Progenitor cell of endocrine pancreas (in vitro differentiated cells): ENCODE measurements at regions not wholly inside any gene's neighbourhood (a gene's known extent, or its start where the extent isn't known, plus 50 kb on each side); places are given as distances from the start of the nearest gene placed in this dataset.

ENCODE experiments used
- DNase-seq: peaks from one replicate; pipeline ENCODE4 v3.0.0; 2021; ENCODE audit warnings: low spot score; ENCODE audit not compliant: unreplicated experiment
- H3K27ac Mint-ChIP-seq: 2 replicates; pipeline ENCODE4 v1.8.0; 2021; ENCODE audit warnings: mild to moderate bottlenecking, moderate library complexity, mixed read lengths
- H3K27me3 Mint-ChIP-seq: 2 replicates; pipeline ENCODE4 v1.8.0; 2021; ENCODE audit warnings: mixed read lengths
- H3K36me3 Mint-ChIP-seq: 2 replicates; pipeline ENCODE4 v1.8.0; 2022; ENCODE audit warnings: mixed read lengths; ENCODE audit not compliant: insufficient read depth
- H3K4me1 Mint-ChIP-seq: 2 replicates; pipeline ENCODE4 v1.8.0; 2021; ENCODE audit warnings: low read depth, mixed read lengths
- H3K4me3 Mint-ChIP-seq: 2 replicates; pipeline ENCODE4 v1.8.0; 2021; ENCODE audit warnings: low read depth, mild to moderate bottlenecking, moderate library complexity, mixed read lengths
- H3K9me3 Mint-ChIP-seq: 2 replicates; pipeline ENCODE4 v1.8.0; 2021; ENCODE audit warnings: low read depth, mixed read lengths
- TF ChIP-seq, protein P1 (sequence below): fragments of 200-600 bp; sonication (generic); IDR thresholded peaks from one replicate; pipeline ENCODE4 v1.5.0; 2021; ENCODE audit warnings: antibody characterized with exemption, mild to moderate bottlenecking; ENCODE audit not compliant: unreplicated experiment

GRCh38 chr1:4563586-4563985, 90.8 kb upstream of the AJAP1 start:
- Mint-ChIP-seq H3K4me1 (no peaks in the 10 kb centered on the region), H3K27ac (no peak overlapping the region), H3K36me3 (no peaks in the 10 kb centered on the region), H3K4me3 (no peak overlapping the region), H3K9me3 (no peaks in the 10 kb centered on the region), H3K27me3 (peaks cover 48% of the 10 kb centered on the region)
- TF ChIP-seq, protein P1, sequence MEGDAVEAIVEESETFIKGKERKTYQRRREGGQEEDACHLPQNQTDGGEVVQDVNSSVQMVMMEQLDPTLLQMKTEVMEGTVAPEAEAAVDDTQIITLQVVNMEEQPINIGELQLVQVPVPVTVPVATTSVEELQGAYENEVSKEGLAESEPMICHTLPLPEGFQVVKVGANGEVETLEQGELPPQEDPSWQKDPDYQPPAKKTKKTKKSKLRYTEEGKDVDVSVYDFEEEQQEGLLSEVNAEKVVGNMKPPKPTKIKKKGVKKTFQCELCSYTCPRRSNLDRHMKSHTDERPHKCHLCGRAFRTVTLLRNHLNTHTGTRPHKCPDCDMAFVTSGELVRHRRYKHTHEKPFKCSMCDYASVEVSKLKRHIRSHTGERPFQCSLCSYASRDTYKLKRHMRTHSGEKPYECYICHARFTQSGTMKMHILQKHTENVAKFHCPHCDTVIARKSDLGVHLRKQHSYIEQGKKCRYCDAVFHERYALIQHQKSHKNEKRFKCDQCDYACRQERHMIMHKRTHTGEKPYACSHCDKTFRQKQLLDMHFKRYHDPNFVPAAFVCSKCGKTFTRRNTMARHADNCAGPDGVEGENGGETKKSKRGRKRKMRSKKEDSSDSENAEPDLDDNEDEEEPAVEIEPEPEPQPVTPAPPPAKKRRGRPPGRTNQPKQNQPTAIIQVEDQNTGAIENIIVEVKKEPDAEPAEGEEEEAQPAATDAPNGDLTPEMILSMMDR = no peak
- DNase-seq = no peak

DNA sequence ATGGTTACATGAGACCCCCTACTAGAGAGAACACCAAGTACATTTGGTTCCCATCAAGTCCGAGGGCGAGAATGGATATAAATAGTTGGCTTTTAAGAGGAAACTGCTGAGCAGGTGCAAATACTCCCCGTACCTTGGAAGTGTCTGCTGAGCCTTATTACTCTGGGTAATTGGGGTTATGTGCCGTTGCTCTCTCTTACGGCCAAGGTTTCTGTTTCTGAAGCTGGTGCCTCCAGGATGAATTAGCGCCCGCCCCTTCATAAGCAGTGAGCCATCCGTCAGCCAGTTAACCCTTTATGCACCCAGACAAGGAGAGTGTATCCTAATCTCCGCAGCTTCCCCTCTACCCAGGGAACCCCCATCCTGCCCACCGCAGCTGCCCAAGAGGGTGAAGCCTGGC, 90.4 kb upstream of the AJAP1 start:
- Mint-ChIP-seq H3K27me3 (peaks cover 43% of the 10 kb centered on the region), H3K4me1 (no peaks in the 10 kb centered on the region), H3K36me3 (no peaks in the 10 kb centered on the region), H3K27ac (no peak overlapping the region), H3K9me3 (no peaks in the 10 kb centered on the region), H3K4me3 (no peak overlapping the region)
- DNase-seq = no peak
- TF ChIP-seq, protein P1 = no peak

DNA sequence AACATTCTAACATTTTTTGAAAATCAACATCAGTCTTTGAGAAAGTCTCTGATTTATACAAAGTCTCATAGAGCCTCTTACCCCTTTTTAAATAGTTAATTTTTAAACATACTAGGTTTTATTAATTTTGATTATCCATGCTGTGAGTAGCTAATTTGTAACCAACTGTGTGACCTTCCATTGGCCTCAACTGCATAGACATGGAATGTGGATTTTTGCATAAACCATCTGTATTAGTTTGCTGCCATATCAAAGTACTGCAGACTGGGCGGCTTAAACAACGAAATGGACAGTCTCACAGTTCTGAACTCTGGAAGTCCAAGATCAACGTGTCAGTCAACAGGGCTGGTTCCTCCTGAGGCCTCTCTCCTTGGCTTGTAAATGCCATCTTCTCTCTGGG, 89.2 kb upstream of the AJAP1 start:
- Mint-ChIP-seq H3K27ac (no peak overlapping the region), H3K27me3 (peaks cover 35% of the 10 kb centered on the region), H3K36me3 (no peaks in the 10 kb centered on the region), H3K4me1 (no peaks in the 10 kb centered on the region), H3K9me3 (no peaks in the 10 kb centered on the region), H3K4me3 (no peak overlapping the region)
- DNase-seq = no peak
- TF ChIP-seq, protein P1 = no peak

- Mint-ChIP-seq H3K4me1 (no peaks in the 10 kb centered on the region), H3K4me3 (no peak overlapping the region), H3K27me3 (peaks cover 29% of the 10 kb centered on the region), H3K36me3 (no peaks in the 10 kb centered on the region), H3K27ac (no peak overlapping the region), H3K9me3 (no peaks in the 10 kb centered on the region)
- DNase-seq = no peak
- TF ChIP-seq, protein P1 = no peak
These were observed 88.5 kb upstream of the AJAP1 start for GRCh38 chr1:4565801-4566449.

- H3K9me3 Mint-ChIP-seq = no peaks in the 10 kb centered on the region
- DNase-seq = no peak
- H3K4me3 Mint-ChIP-seq = no peak overlapping the region
- H3K27ac Mint-ChIP-seq = no peak overlapping the region
- H3K27me3 Mint-ChIP-seq = peaks cover 38% of the 10 kb centered on the region
- TF ChIP-seq, protein P1 = no peak
- no peaks in the 10 kb centered on the region for H3K36me3 Mint-ChIP-seq
- H3K4me1 Mint-ChIP-seq = no peaks in the 10 kb centered on the region
These were observed 83.1 kb upstream of the AJAP1 start for GRCh38 chr1:4571263-4571662.
